OCI-LY1 (cell line): ENCODE measurements at regions not wholly inside any gene's neighbourhood (a gene's known extent, or its start where the extent isn't known, plus 50 kb on each side); places are given as distances from the start of the nearest gene placed in this dataset.

ENCODE experiments used
- EZH2 ChIP-seq: fragments of 200-600 bp; sonication (generic), shearing (Covaris generic); IDR thresholded peaks from 2 replicates; pipeline ENCODE4 v1.8.0; 2017; ENCODE audit warnings: borderline replicate concordance, mixed run types, mild to moderate bottlenecking, antibody characterized with exemption, low read length, moderate library complexity, mixed read lengths
- TF ChIP-seq, protein P1 (sequence below): fragments of 200-600 bp; sonication (generic), shearing (Covaris generic); IDR thresholded peaks from 2 replicates; pipeline ENCODE4 v1.5.1; 2017; ENCODE audit warnings: mild to moderate bottlenecking, antibody characterized with exemption, low read length, moderate library complexity, mixed read lengths

DNA sequence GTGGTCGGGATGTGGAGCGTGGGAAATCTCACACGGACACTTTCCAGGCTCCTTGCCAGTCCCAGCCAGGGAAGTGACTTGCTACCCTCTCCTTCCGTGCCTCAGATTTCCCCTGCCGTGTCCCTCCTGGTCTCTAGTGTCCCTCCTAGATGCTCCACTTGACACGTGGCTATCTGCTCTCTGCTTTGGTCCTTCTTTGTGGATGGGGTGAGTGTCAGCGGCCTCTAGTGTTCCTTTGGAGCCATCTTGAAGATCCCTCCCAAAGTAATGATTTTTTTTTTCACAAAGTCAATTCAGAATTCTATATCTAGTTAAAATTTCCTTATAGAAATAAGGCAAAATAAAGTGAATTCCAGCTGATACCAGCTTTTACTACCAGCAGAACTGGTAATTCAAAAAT, 117.7 kb downstream of the MRPL36 start:
- TF ChIP-seq, protein P1, sequence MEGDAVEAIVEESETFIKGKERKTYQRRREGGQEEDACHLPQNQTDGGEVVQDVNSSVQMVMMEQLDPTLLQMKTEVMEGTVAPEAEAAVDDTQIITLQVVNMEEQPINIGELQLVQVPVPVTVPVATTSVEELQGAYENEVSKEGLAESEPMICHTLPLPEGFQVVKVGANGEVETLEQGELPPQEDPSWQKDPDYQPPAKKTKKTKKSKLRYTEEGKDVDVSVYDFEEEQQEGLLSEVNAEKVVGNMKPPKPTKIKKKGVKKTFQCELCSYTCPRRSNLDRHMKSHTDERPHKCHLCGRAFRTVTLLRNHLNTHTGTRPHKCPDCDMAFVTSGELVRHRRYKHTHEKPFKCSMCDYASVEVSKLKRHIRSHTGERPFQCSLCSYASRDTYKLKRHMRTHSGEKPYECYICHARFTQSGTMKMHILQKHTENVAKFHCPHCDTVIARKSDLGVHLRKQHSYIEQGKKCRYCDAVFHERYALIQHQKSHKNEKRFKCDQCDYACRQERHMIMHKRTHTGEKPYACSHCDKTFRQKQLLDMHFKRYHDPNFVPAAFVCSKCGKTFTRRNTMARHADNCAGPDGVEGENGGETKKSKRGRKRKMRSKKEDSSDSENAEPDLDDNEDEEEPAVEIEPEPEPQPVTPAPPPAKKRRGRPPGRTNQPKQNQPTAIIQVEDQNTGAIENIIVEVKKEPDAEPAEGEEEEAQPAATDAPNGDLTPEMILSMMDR = no peak
- no peak for TF ChIP-seq EZH2
